HepG2 (cell line): ENCODE measurements at regions not wholly inside any gene's neighbourhood (a gene's known extent, or its start where the extent isn't known, plus 50 kb on each side); places are given as distances from the start of the nearest gene placed in this dataset.

Source experiments
- ATAC-seq: fragments of 200-7000 bp; cut with Tn5 transposase; 3 replicates; pipeline ENCODE4 v1.9.1; 2020; ENCODE audit warnings: mild to moderate bottlenecking, moderate library complexity
- BruUV-seq: library from RNA; stranded (reverse); fragments of 400-500 nt; replicated peaks from 2 replicates; lab custom pipeline; 2021; lab: Mats Ljungman, UMichigan
- CTCF ChIA-PET: fragments of 300-600 bp; formaldehyde crosslinking; extraction: SDS; loops from one replicate; lab custom pipeline; 2021; ENCODE audit warnings: low total read pairs, inconsistent platforms, low intra/inter-chr PET ratio; lab: Yijun Ruan, JAX
- POLR2A ChIA-PET: fragments of 350-600 bp; sonication (Branson Sonifier 250); formaldehyde crosslinking; loops from one replicate; lab custom pipeline; 2020; ENCODE audit warnings: antibody characterized with exemption, inconsistent platforms; lab: Yijun Ruan, JAX
- DNase-seq: peaks from one replicate; pipeline ENCODE4 v3.0.0-alpha.2; 2015; ENCODE audit warnings: low spot score
- FAIRE-seq: peaks from 3 replicates; lab custom pipeline; 2011; peaks lifted over from hg19 to GRCh38; lab: Jason Lieb, UNC
- H2AFZ ChIP-seq: one replicate; pipeline ENCODE4 v1.6.1; 2011; ENCODE audit warnings: low read length, inconsistent platforms
- H3K27ac ChIP-seq: fragments of 300-600 bp; 3 replicates; pipeline ENCODE4 v1.8.0; 2011; ENCODE audit warnings: mixed run types, mild to moderate bottlenecking, mixed read lengths, low read length, inconsistent platforms; ENCODE audit not compliant: insufficient read depth; ENCODE audit errors: extremely low read length
- H3K27me3 ChIP-seq, 2 experiments: fragments of 200-600 bp in 1 of 2; 2 replicates in 1 of 2; 3 replicates in 1 of 2; pipeline versions ENCODE4 v1.6.0 to v1.8.0; 2011; ENCODE audit warnings: low read length in 2 of 2, mild to moderate bottlenecking in 2 of 2, moderate library complexity in 2 of 2, inconsistent platforms in 1 of 2; ENCODE audit not compliant: insufficient read depth in 2 of 2, control insufficient read depth in 1 of 2
- H3K36me3 ChIP-seq, 2 experiments: fragments of 200-600 bp in 1 of 2; replicated peaks in 1 of 2; 2 replicates in 1 of 2; 3 replicates in 1 of 2; pipeline versions ENCODE4 v1.5.1 to v1.8.0; 2011; ENCODE audit warnings: low read length in 2 of 2, inconsistent platforms in 1 of 2; ENCODE audit not compliant: insufficient read depth in 2 of 2, control insufficient read depth in 1 of 2
- H3K4me1 ChIP-seq: 2 replicates; pipeline ENCODE4 v1.5.1; 2012; ENCODE audit warnings: low read length, inconsistent platforms; ENCODE audit not compliant: insufficient read depth
- H3K4me2 ChIP-seq: 2 replicates; pipeline ENCODE4 v1.6.0; 2011; ENCODE audit warnings: low read depth, low read length, inconsistent platforms
- H3K4me3 ChIP-seq, 3 experiments: fragments of 200-600 bp in 1 of 3; sonication (generic), shearing (Covaris generic) in 1 of 3; replicated peaks in 1 of 3; 2 replicates each; pipeline ENCODE4 v1.5.1; 2011 to 2016; ENCODE audit warnings: low read length in 3 of 3, inconsistent platforms in 2 of 3, low read depth in 2 of 3, mild to moderate bottlenecking in 2 of 3, control low read depth in 1 of 3, mixed read lengths in 1 of 3; ENCODE audit not compliant: insufficient read depth in 1 of 3
- H3K79me2 ChIP-seq: one replicate; pipeline ENCODE4 v1.6.1; 2011; ENCODE audit warnings: low read length, inconsistent platforms; ENCODE audit not compliant: insufficient read depth
- H3K9ac ChIP-seq: 2 replicates; pipeline ENCODE4 v1.6.0; 2011; ENCODE audit warnings: mild to moderate bottlenecking, low read depth, low read length, inconsistent platforms; ENCODE audit not compliant: insufficient read depth
- H3K9me3 ChIP-seq: 2 replicates; pipeline ENCODE4 v1.5.1; 2012; ENCODE audit warnings: mild to moderate bottlenecking, low read length
- H4K20me1 ChIP-seq: 2 replicates; pipeline ENCODE4 v1.6.0; 2011; ENCODE audit warnings: inconsistent platforms, mild to moderate bottlenecking, low read length, moderate library complexity; ENCODE audit not compliant: insufficient read depth
- AGO1 ChIP-seq: fragments of 200-400 bp; formaldehyde crosslinking; IDR thresholded peaks from 2 replicates; pipeline ENCODE4 v1.6.1; 2017; ENCODE audit warnings: mild to moderate bottlenecking, low read depth, low read length, moderate library complexity; ENCODE audit not compliant: poor library complexity, severe bottlenecking
- DMTF1 ChIP-seq: sonication (generic); formaldehyde crosslinking; IDR thresholded peaks from 2 replicates; pipeline ENCODE4 v1.4.0; 2020; ENCODE audit warnings: mild to moderate bottlenecking, missing genetic modification reagents
- ERF ChIP-seq: IDR thresholded peaks from 2 replicates; pipeline ENCODE4 v1.6.1; 2018; ENCODE audit warnings: missing biosample characterization, missing genetic modification reagents
- FOXK2 ChIP-seq: fragments of 450-650 bp; IDR thresholded peaks from 2 replicates; pipeline ENCODE4 v1.6.1; 2016
- IKZF5 ChIP-seq: IDR thresholded peaks from 2 replicates; pipeline ENCODE4 v1.6.1; 2018; ENCODE audit warnings: missing genetic modification reagents, mild to moderate bottlenecking, missing compliant biosample characterization
- MLLT10 ChIP-seq: sonication (generic); formaldehyde crosslinking; IDR thresholded peaks from 2 replicates; pipeline ENCODE4 v1.4.0; 2020; ENCODE audit warnings: missing genetic modification reagents
- MLX ChIP-seq: IDR thresholded peaks from 2 replicates; pipeline ENCODE4 v1.6.1; 2016
- PHF21A ChIP-seq: sonication (generic); formaldehyde crosslinking; IDR thresholded peaks from 2 replicates; pipeline ENCODE4 v1.5.0; 2020; ENCODE audit warnings: mild to moderate bottlenecking, missing genetic modification reagents
- ZFP62 ChIP-seq: sonication (generic); formaldehyde crosslinking; IDR thresholded peaks from 2 replicates; pipeline ENCODE4 v1.4.0; 2020; ENCODE audit warnings: missing genetic modification reagents
- ZKSCAN1 ChIP-seq: fragments of 150-350 bp; IDR thresholded peaks from 2 replicates; pipeline ENCODE4 v1.6.1; 2014; ENCODE audit warnings: low read length
- ZNF253 ChIP-seq: sonication (generic); formaldehyde crosslinking; IDR thresholded peaks from 2 replicates; pipeline ENCODE4 v1.8.0; 2022; ENCODE audit warnings: mild to moderate bottlenecking, missing genetic modification reagents, borderline replicate concordance
- ZNF292 ChIP-seq: sonication (generic); formaldehyde crosslinking; IDR thresholded peaks from 2 replicates; pipeline ENCODE4 v1.8.1; 2022; ENCODE audit warnings: mild to moderate bottlenecking, low read depth, missing genetic modification reagents, borderline replicate concordance
- ZNF318 ChIP-seq: sonication (generic); formaldehyde crosslinking; IDR thresholded peaks from 2 replicates; pipeline ENCODE4 v1.4.0; 2020; ENCODE audit warnings: mild to moderate bottlenecking, missing genetic modification reagents
- ZNF557 ChIP-seq: sonication (generic); formaldehyde crosslinking; IDR thresholded peaks from 2 replicates; pipeline ENCODE4 v1.4.0; 2020; ENCODE audit warnings: missing genetic modification reagents
- WGBS: methylation state at CpG from one replicate; pipeline ENCODE4 v1.1.6; 2017; ENCODE audit warnings: low lambda C conversion rate; 5-methylcytosine and 5-hydroxymethylcytosine counted together
- in situ Hi-C: cut with HindIII; loops from 2 replicates; pipeline ENCODE4 v1.10.0; 2017; ENCODE audit warnings: low pct_unique_long_range_greater_than_20kb; ENCODE audit not compliant: extremely low pct_ligation_motif_present
- intact Hi-C: fragments of 100-400 bp; cut with micrococcal nuclease; formaldehyde crosslinking; loops from one replicate; pipeline ENCODE4 v1.10.0; 2022; ENCODE audit not compliant: unreplicated experiment

GRCh38 chr19:30854661-30855060, 482.5 kb downstream of the ZNF536 start:
- Histone ChIP-seq H3K79me2 (no peaks in the 10 kb centered on the region), H3K27ac (no peak overlapping the region), H3K9me3 (peaks cover 85% of the 10 kb centered on the region), H2AFZ (no peak overlapping the region), H3K4me3 (no peak overlapping the region), H3K4me2 (no peak overlapping the region), H3K36me3 (no peaks in the 10 kb centered on the region), H3K27me3 (no peaks in the 10 kb centered on the region), H4K20me1 (no peaks in the 10 kb centered on the region), H3K4me1 (no peaks in the 10 kb centered on the region), H3K9ac (no peak overlapping the region)
- CTCF ChIA-PET, result no interaction called here
- ATAC-seq (no peak), DNase-seq (no peak), FAIRE-seq (no peak)
- 0% methylated on average over 1 of the region's 4 CpGs for WGBS
- no TSS peak for BruUV-seq
- intact Hi-C loops (no loop called here), in situ Hi-C loops (no loop called here)
- no peak for TF ChIP-seq ZKSCAN1
- TF ChIP-seq ZFP62 (CRISPR knock-in tag), result no peak
- no peak for TF ChIP-seq PHF21A
- no peak for TF ChIP-seq ERF (CRISPR knock-in tag)
- no peak for TF ChIP-seq MLX
- no peak for TF ChIP-seq ZNF292 (CRISPR knock-in tag)
- no peak for TF ChIP-seq IKZF5
- TF ChIP-seq ZNF557 (CRISPR knock-in tag), result no peak
- TF ChIP-seq MLLT10 (CRISPR knock-in tag), result no peak
- no peak for TF ChIP-seq ZNF318 (CRISPR knock-in tag)
- no peak for TF ChIP-seq AGO1
- TF ChIP-seq FOXK2, result no peak
- no peak for TF ChIP-seq ZNF253 (CRISPR knock-in tag)
- TF ChIP-seq DMTF1 (CRISPR knock-in tag), result no peak
- POLR2A ChIA-PET, result no interaction called here
